Esophagus mucosa (tissue), 1 donor: ENCODE measurements at regions not wholly inside any gene's neighbourhood (a gene's known extent, or its start where the extent isn't known, plus 50 kb on each side); places are given as distances from the start of the nearest gene placed in this dataset.

Source experiments
- ATAC-seq: fragments of 200-7000 bp; cut with Tn5 transposase; one replicate; pipeline ENCODE4 v1.9.1; 2020
- donor health status: DM: yes; HTN: yes; CAD: no.

GRCh38 chr6:3640868-3641267 is 110.6 kb downstream of the PXDC1 start:
- ATAC-seq: no peak

- no peak for ATAC-seq
These were observed 112.9 kb downstream of the PXDC1 start for GRCh38 chr6:3638662-3639061.

GRCh38 chr6:3636060-3636459 is 115.5 kb downstream of the PXDC1 start:
- no peak for ATAC-seq

- ATAC-seq: no peak
These were observed 116.0 kb downstream of the PXDC1 start for GRCh38 chr6:3635482-3635881.

GRCh38 chr6:3634280-3634816 is 117.2 kb downstream of the PXDC1 start:
- no peak for ATAC-seq

GRCh38 chr6:3633711-3634110 is 117.8 kb downstream of the PXDC1 start:
- no peak for ATAC-seq

GRCh38 chr6:3631877-3632276 is 119.6 kb downstream of the PXDC1 start:
- no peak for ATAC-seq

GRCh38 chr6:3631186-3631585 is 120.3 kb downstream of the PXDC1 start:
- no peak for ATAC-seq

- peak; percentile 31 for ATAC-seq
These were observed 121.2 kb downstream of the PXDC1 start for GRCh38 chr6:3630258-3630835.

- ATAC-seq: no peak
These were observed 123.3 kb downstream of the PXDC1 start for GRCh38 chr6:3627956-3628835.

GRCh38 chr6:3627501-3627900 is 124.0 kb downstream of the PXDC1 start:
- peak; percentile 44 for ATAC-seq

GRCh38 chr6:3625980-3626563 is 125.4 kb downstream of the PXDC1 start:
- no peak for ATAC-seq

GRCh38 chr6:3625149-3625979 is 126.1 kb downstream of the PXDC1 start:
- no peak for ATAC-seq

GRCh38 chr6:3624250-3625136 is 127.0 kb downstream of the PXDC1 start:
- no peak for ATAC-seq

- no peak for ATAC-seq
These were observed 127.9 kb downstream of the PXDC1 start for GRCh38 chr6:3623451-3624249.

- no peak for ATAC-seq
These were observed 130.1 kb downstream of the PXDC1 start for GRCh38 chr6:3621411-3621810.

GRCh38 chr6:3620937-3621336 is 130.6 kb downstream of the PXDC1 start:
- ATAC-seq: no peak

- no peak for ATAC-seq
These were observed 131.1 kb downstream of the PXDC1 start for GRCh38 chr6:3620389-3620788.

GRCh38 chr6:3619800-3620199 is 131.7 kb downstream of the PXDC1 start:
- no peak for ATAC-seq

GRCh38 chr6:3619201-3619600 is 132.3 kb downstream of the PXDC1 start:
- ATAC-seq: no peak

- ATAC-seq: peak; percentile 31
These were observed 132.9 kb downstream of the PXDC1 start for GRCh38 chr6:3618642-3619041.
